T-cell (primary cell): ENCODE measurements at regions not wholly inside any gene's neighbourhood (a gene's known extent, or its start where the extent isn't known, plus 50 kb on each side); places are given as distances from the start of the nearest gene placed in this dataset.

Source experiments
- ATAC-seq, 4 experiments: fragments of 200-7000 bp in 3 of 4; fragments of 150-1000 bp in 1 of 4; cut with Tn5 transposase; replicated peaks in 1 of 4; 1 replicate in 3 of 4; 2 replicates in 1 of 4; pipeline ENCODE4 v1.10.0; 2021; ENCODE audit warnings: moderate library complexity in 3 of 4, mild to moderate bottlenecking in 2 of 4, moderate number of reproducible peaks in 1 of 4
- CTCF ChIA-PET, 2 donors: fragments of 300-600 bp; sonication (Branson Sonifier 250); formaldehyde crosslinking; loops; one replicate each; lab custom pipeline; 2022; ENCODE audit warnings: antibody characterized with exemption in 2 of 2; lab: Charles Lee
- POLR2A ChIA-PET, 2 donors: fragments of 300-600 bp; sonication (Branson Sonifier 250); formaldehyde crosslinking; loops; one replicate each; lab custom pipeline; 2022; ENCODE audit warnings: antibody characterized with exemption in 2 of 2; lab: Charles Lee
- DNase-seq, 35 experiments: peaks; one replicate each; pipeline versions ENCODE4 v3.0.0 to v3.0.0-alpha.2; 2013 to 2023
- H3K27ac ChIP-seq: one replicate; pipeline ENCODE4 v1.5.1; 2013; ENCODE audit warnings: low read length
- H3K27me3 ChIP-seq, 2 experiments: replicated peaks in 1 of 2; 1 replicate in 1 of 2; 2 replicates in 1 of 2; pipeline versions ENCODE4 v1.6.1 to v1.7.0; 2013; ENCODE audit warnings: low read length in 1 of 2, mixed read lengths in 1 of 2; ENCODE audit not compliant: control insufficient read depth in 2 of 2, insufficient read depth in 2 of 2; ENCODE audit errors: extremely low read depth in 1 of 2
- H3K36me3 ChIP-seq, 2 donors: 1 replicate in 1 of 2; 2 replicates in 1 of 2; pipeline versions ENCODE4 v1.6.1 to v1.7.0; 2013; ENCODE audit warnings: low read length in 1 of 2; ENCODE audit not compliant: control insufficient read depth in 2 of 2, insufficient read depth in 1 of 2; ENCODE audit errors: extremely low read depth in 1 of 2
- H3K4me1 ChIP-seq, 2 experiments: 1 replicate in 1 of 2; 2 replicates in 1 of 2; pipeline versions ENCODE4 v1.6.1 to v1.7.0; 2013; ENCODE audit warnings: low read length in 2 of 2, mixed read lengths in 1 of 2; ENCODE audit not compliant: insufficient read depth in 2 of 2, control insufficient read depth in 1 of 2; ENCODE audit errors: extremely low read depth in 1 of 2
- H3K4me3 ChIP-seq, 2 donors: 1 replicate in 1 of 2; 2 replicates in 1 of 2; pipeline versions ENCODE4 v1.5.1 to v1.7.0; 2013; ENCODE audit warnings: mild to moderate bottlenecking in 2 of 2, low read length in 1 of 2, moderate library complexity in 1 of 2; ENCODE audit not compliant: control insufficient read depth in 1 of 2; ENCODE audit errors: extremely low read depth in 1 of 2
- H3K9me3 ChIP-seq: 2 replicates; pipeline ENCODE4 v1.7.0; 2013
- H3K27ac Mint-ChIP-seq, 2 donors: one replicate each; pipeline ENCODE4 v1.8.0; 2020 to 2021; ENCODE audit warnings: mild to moderate bottlenecking in 2 of 2, mixed read lengths in 2 of 2
- H3K27me3 Mint-ChIP-seq, 2 donors: one replicate each; pipeline ENCODE4 v1.8.0; 2021 to 2022; ENCODE audit warnings: mixed read lengths in 2 of 2
- H3K36me3 Mint-ChIP-seq: one replicate; pipeline ENCODE4 v1.8.0; 2021; ENCODE audit warnings: mixed read lengths
- H3K4me1 Mint-ChIP-seq, 3 donors: one replicate each; pipeline ENCODE4 v1.8.0; 2020 to 2022; ENCODE audit warnings: mixed read lengths in 3 of 3, mild to moderate bottlenecking in 1 of 3
- H3K4me3 Mint-ChIP-seq, 3 donors: one replicate each; pipeline ENCODE4 v1.8.0; 2020 to 2022; ENCODE audit warnings: mild to moderate bottlenecking in 3 of 3, mixed read lengths in 3 of 3, moderate library complexity in 3 of 3
- H3K9me3 Mint-ChIP-seq, 3 donors: one replicate each; pipeline ENCODE4 v1.8.0; 2020 to 2022; ENCODE audit warnings: mixed read lengths in 3 of 3
- WGBS: methylation state at CpG from one replicate; pipeline ENCODE4 v1.1.5; 2013; ENCODE audit warnings: missing lambda C conversion rate; ENCODE audit not compliant: insufficient coverage; 5-methylcytosine and 5-hydroxymethylcytosine counted together

GRCh38 chrX:42477396-42477795 lies 300.6 kb downstream of the PPP1R2C start:
- H3K27me3 Mint-ChIP-seq, result peaks cover 0 to 13% of the 10 kb centered on the region in 2 donors
- no CpG with 5 or more reads among the region's 1 CpG for WGBS
- H3K36me3 Mint-ChIP-seq, result no peaks in the 10 kb centered on the region
- no peak overlapping the region for H3K4me3 Mint-ChIP-seq
- DNase-seq (no peak), ATAC-seq (no peak)
- H3K4me1 Mint-ChIP-seq, result peaks cover 0 to 1% (median 0%) of the 10 kb centered on the region in 3 donors
- ChIA-PET POLR2A (no interaction called here), CTCF (no interaction called here)
- H3K27me3 ChIP-seq, result no peaks in the 10 kb centered on the region
- no peaks in the 10 kb centered on the region for H3K9me3 ChIP-seq
- H3K4me1 ChIP-seq, result no peaks in the 10 kb centered on the region
- no peaks in the 10 kb centered on the region for H3K36me3 ChIP-seq
- no peak overlapping the region for H3K27ac Mint-ChIP-seq
- H3K9me3 Mint-ChIP-seq, result no peaks in the 10 kb centered on the region
- H3K4me3 ChIP-seq, result no peak overlapping the region
- H3K27ac ChIP-seq, result no peak overlapping the region

GRCh38 chrX:42472727-42473126 lies 305.2 kb downstream of the PPP1R2C start:
- H3K27me3 ChIP-seq, result no peaks in the 10 kb centered on the region
- Mint-ChIP-seq H3K4me3 (no peak overlapping the region), H3K27me3 (peaks cover 0 to 10% of the 10 kb centered on the region in 2 donors), H3K4me1 (no peaks in the 10 kb centered on the region), H3K36me3 (no peaks in the 10 kb centered on the region), H3K27ac (no peak overlapping the region), H3K9me3 (no peaks in the 10 kb centered on the region)
- H3K4me3 ChIP-seq, result no peak overlapping the region
- ChIA-PET CTCF (no interaction called here), POLR2A (interaction anchor here in 1 of 2 donors (0.6 kb wide), 1 partner anchor 758 kb away, joined by 3 read pairs; no protein-coding TSS in a partner anchor)
- ATAC-seq, result no peak
- H3K36me3 ChIP-seq, result no peaks in the 10 kb centered on the region
- H3K4me1 ChIP-seq, result no peaks in the 10 kb centered on the region
- no peaks in the 10 kb centered on the region for H3K9me3 ChIP-seq
- DNase-seq, result no peak
- WGBS, result no CpG with 5 or more reads among the region's 1 CpG
- H3K27ac ChIP-seq, result no peak overlapping the region

GRCh38 chrX:42466332-42467046 lies 311.5 kb downstream of the PPP1R2C start:
- Histone ChIP-seq H3K27me3 (no peaks in the 10 kb centered on the region), H3K9me3 (no peaks in the 10 kb centered on the region), H3K4me3 (no peak overlapping the region), H3K36me3 (no peaks in the 10 kb centered on the region), H3K4me1 (no peaks in the 10 kb centered on the region), H3K27ac (no peak overlapping the region)
- no peaks in the 10 kb centered on the region for H3K36me3 Mint-ChIP-seq
- 100% methylated on average over 1 of the region's 4 CpGs for WGBS
- H3K9me3 Mint-ChIP-seq, result no peaks in the 10 kb centered on the region
- no peak for ATAC-seq
- ChIA-PET CTCF (no interaction called here), POLR2A (no interaction called here)
- no peak overlapping the region for H3K27ac Mint-ChIP-seq
- H3K4me3 Mint-ChIP-seq, result no peak overlapping the region
- peaks cover 0 to 21% of the 10 kb centered on the region in 2 donors for H3K27me3 Mint-ChIP-seq
- no peaks in the 10 kb centered on the region for H3K4me1 Mint-ChIP-seq
- DNase-seq, result no peak

- no CpG with 5 or more reads among the region's 1 CpG for WGBS
- Mint-ChIP-seq H3K27ac (no peak overlapping the region), H3K27me3 (peaks cover 0 to 14% of the 10 kb centered on the region in 2 donors), H3K36me3 (no peaks in the 10 kb centered on the region), H3K9me3 (no peaks in the 10 kb centered on the region), H3K4me1 (no peaks in the 10 kb centered on the region), H3K4me3 (no peak overlapping the region)
- Histone ChIP-seq H3K27ac (no peak overlapping the region), H3K4me3 (no peak overlapping the region), H3K36me3 (no peaks in the 10 kb centered on the region), H3K27me3 (no peaks in the 10 kb centered on the region), H3K9me3 (no peaks in the 10 kb centered on the region), H3K4me1 (no peaks in the 10 kb centered on the region)
- ChIA-PET POLR2A (no interaction called here), CTCF (no interaction called here)
- DNase-seq, result no peak
- ATAC-seq, result no peak
Measured at GRCh38 chrX:42465821-42466220, 312.1 kb downstream of the PPP1R2C start.

- CTCF ChIA-PET, result interaction anchor here in 1 of 2 donors (0.6 kb wide), 1 partner anchor 1501 kb away, joined by 5 read pairs; no protein-coding TSS in a partner anchor
- H3K4me3 ChIP-seq, result no peak overlapping the region
- Mint-ChIP-seq H3K4me3 (no peak overlapping the region), H3K27me3 (peaks cover 0 to 14% of the 10 kb centered on the region in 2 donors), H3K4me1 (no peaks in the 10 kb centered on the region), H3K9me3 (no peaks in the 10 kb centered on the region), H3K27ac (no peak overlapping the region), H3K36me3 (no peaks in the 10 kb centered on the region)
- H3K4me1 ChIP-seq, result no peaks in the 10 kb centered on the region
- H3K27me3 ChIP-seq, result no peaks in the 10 kb centered on the region
- ATAC-seq (no peak), DNase-seq (no peak)
- H3K9me3 ChIP-seq, result no peaks in the 10 kb centered on the region
- H3K27ac ChIP-seq, result no peak overlapping the region
- H3K36me3 ChIP-seq, result no peaks in the 10 kb centered on the region
- WGBS, result no CpG with 5 or more reads among the region's 4 CpGs
- POLR2A ChIA-PET, result no interaction called here
Measured at GRCh38 chrX:42463706-42464490, 314.1 kb downstream of the PPP1R2C start.

- Mint-ChIP-seq H3K4me3 (no peak overlapping the region), H3K27ac (no peak overlapping the region), H3K9me3 (no peaks in the 10 kb centered on the region), H3K4me1 (no peaks in the 10 kb centered on the region), H3K36me3 (no peaks in the 10 kb centered on the region), H3K27me3 (peaks cover 0 to 14% of the 10 kb centered on the region in 2 donors)
- no peak overlapping the region for H3K4me3 ChIP-seq
- no peaks in the 10 kb centered on the region for H3K27me3 ChIP-seq
- H3K36me3 ChIP-seq, result no peaks in the 10 kb centered on the region
- CTCF ChIA-PET, result no interaction called here
- no peaks in the 10 kb centered on the region for H3K9me3 ChIP-seq
- POLR2A ChIA-PET, result no interaction called here
- no peaks in the 10 kb centered on the region for H3K4me1 ChIP-seq
- H3K27ac ChIP-seq, result no peak overlapping the region
- ATAC-seq (no peak), DNase-seq (no peak)
Measured at GRCh38 chrX:42462917-42463316, 315.0 kb downstream of the PPP1R2C start.
